ENCODE measurements at regions not wholly inside any gene's neighbourhood (a gene's known extent, or its start where the extent isn't known, plus 50 kb on each side); places are given as distances from the start of the nearest gene placed in this dataset.

DNA sequence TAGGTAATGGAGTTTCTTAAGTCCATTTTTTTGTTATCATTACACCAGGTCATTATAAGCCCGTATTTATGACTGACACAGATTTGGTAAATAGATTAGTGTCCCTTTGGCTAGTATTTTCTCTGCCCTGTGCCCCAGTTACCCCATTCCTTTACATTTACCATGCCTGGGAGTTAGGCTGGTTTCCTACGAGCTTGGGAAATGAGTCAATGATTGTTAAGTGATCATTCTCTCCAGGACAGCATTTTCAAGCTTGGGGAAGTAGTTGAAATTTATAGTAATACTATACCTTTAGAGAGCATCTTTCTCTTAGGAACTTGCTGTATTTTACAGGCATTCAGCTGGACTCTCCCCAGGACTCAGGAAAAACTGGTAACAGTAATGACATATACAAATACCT lies 573.1 kb downstream of the TLE4 start:
- H3K4me1 Mint-ChIP-seq (ENCODE audit: insufficient read depth, unreplicated experiment) = no peaks in the 10 kb centered on the region
- ChIA-PET POLR2A (no interaction called here), CTCF (no interaction called here)
- no TSS peak for BruUV-seq (replicated peaks)
- TF ChIP-seq, protein P1, sequence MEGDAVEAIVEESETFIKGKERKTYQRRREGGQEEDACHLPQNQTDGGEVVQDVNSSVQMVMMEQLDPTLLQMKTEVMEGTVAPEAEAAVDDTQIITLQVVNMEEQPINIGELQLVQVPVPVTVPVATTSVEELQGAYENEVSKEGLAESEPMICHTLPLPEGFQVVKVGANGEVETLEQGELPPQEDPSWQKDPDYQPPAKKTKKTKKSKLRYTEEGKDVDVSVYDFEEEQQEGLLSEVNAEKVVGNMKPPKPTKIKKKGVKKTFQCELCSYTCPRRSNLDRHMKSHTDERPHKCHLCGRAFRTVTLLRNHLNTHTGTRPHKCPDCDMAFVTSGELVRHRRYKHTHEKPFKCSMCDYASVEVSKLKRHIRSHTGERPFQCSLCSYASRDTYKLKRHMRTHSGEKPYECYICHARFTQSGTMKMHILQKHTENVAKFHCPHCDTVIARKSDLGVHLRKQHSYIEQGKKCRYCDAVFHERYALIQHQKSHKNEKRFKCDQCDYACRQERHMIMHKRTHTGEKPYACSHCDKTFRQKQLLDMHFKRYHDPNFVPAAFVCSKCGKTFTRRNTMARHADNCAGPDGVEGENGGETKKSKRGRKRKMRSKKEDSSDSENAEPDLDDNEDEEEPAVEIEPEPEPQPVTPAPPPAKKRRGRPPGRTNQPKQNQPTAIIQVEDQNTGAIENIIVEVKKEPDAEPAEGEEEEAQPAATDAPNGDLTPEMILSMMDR (IDR thresholded peaks at IDR 0.05; ENCODE audit: unreplicated experiment) = no peak
- H3K9me3 Mint-ChIP-seq (ENCODE audit: unreplicated experiment) = peaks cover 7% of the 10 kb centered on the region
- DNase-seq (ENCODE audit: unreplicated experiment) = no peak
- no peak overlapping the region for H3K4me3 Mint-ChIP-seq (ENCODE audit: unreplicated experiment)
- intact Hi-C loops (cut with micrococcal nuclease) = loop anchor here (10.0 kb wide), 1 partner anchor 1010 kb away; no protein-coding TSS in a partner anchor
- no peak overlapping the region for H3K27ac Mint-ChIP-seq (ENCODE audit: low read depth, unreplicated experiment)
- no peaks in the 10 kb centered on the region for H3K27me3 Mint-ChIP-seq (ENCODE audit: insufficient read depth, unreplicated experiment)
- no peaks in the 10 kb centered on the region for H3K36me3 Mint-ChIP-seq (ENCODE audit: insufficient read depth, unreplicated experiment)

DNA sequence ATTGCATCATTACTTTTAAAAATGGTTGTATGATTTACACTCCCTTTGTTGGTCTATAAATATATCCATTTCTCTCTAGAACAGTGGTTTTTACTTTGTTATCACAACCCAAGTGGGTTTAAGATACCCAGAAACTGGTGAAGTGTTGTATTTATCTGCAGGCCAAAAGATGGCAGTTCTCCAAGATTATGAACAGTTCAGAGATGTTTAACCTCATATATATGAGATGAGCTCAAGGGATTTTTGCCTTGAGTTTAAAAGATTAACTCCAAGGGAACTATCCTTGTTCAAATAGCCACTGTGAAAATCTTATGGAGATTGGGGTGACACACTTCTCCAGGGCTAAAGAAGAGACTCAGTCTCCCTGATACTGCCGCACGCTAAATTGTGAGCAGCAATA lies 572.6 kb downstream of the TLE4 start:
- POLR2A ChIA-PET = no interaction called here
- H3K4me1 Mint-ChIP-seq (ENCODE audit: insufficient read depth, unreplicated experiment) = no peaks in the 10 kb centered on the region
- no peak overlapping the region for H3K27ac Mint-ChIP-seq (ENCODE audit: low read depth, unreplicated experiment)
- no peaks in the 10 kb centered on the region for H3K36me3 Mint-ChIP-seq (ENCODE audit: insufficient read depth, unreplicated experiment)
- peaks cover 7% of the 10 kb centered on the region for H3K9me3 Mint-ChIP-seq (ENCODE audit: unreplicated experiment)
- BruUV-seq (replicated peaks) = no TSS peak
- DNase-seq (ENCODE audit: unreplicated experiment) = no peak
- TF ChIP-seq, protein P1 (IDR thresholded peaks at IDR 0.05; ENCODE audit: unreplicated experiment) = no peak
- CTCF ChIA-PET = no interaction called here
- H3K4me3 Mint-ChIP-seq (ENCODE audit: unreplicated experiment) = no peak overlapping the region
- H3K27me3 Mint-ChIP-seq (ENCODE audit: insufficient read depth, unreplicated experiment) = no peaks in the 10 kb centered on the region
- intact Hi-C loops (cut with micrococcal nuclease) = loop anchor here (10.0 kb wide), 1 partner anchor 1010 kb away; no protein-coding TSS in a partner anchor

DNA sequence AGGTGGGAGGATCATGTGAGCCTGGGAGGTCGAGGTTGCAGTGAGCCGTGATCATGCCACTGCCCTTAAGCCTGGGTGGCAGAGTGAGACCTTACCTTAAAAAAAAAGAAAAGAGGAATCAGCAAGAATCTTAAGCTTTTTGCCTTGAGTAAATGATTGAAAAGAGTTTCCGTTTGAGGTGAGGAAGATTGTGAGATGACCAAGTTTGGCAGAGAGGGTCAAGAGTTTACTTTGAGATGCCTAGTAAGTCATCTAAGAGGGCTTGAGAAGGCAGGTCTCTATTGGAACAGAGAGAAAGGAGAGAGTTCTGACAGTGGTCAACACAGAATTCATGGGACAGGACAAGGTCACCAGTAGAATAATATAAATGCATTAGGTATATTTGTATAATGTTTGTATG lies 572.1 kb downstream of the TLE4 start:
- TF ChIP-seq, protein P1 (IDR thresholded peaks at IDR 0.05; ENCODE audit: unreplicated experiment) = no peak
- H3K36me3 Mint-ChIP-seq (ENCODE audit: insufficient read depth, unreplicated experiment) = no peaks in the 10 kb centered on the region
- H3K4me3 Mint-ChIP-seq (ENCODE audit: unreplicated experiment) = no peak overlapping the region
- H3K27me3 Mint-ChIP-seq (ENCODE audit: insufficient read depth, unreplicated experiment) = no peaks in the 10 kb centered on the region
- intact Hi-C loops (cut with micrococcal nuclease) = loop anchor here (10.0 kb wide), 1 partner anchor 1009 kb away; no protein-coding TSS in a partner anchor
- ChIA-PET POLR2A (no interaction called here), CTCF (no interaction called here)
- BruUV-seq (replicated peaks) = no TSS peak
- no peak overlapping the region for H3K27ac Mint-ChIP-seq (ENCODE audit: low read depth, unreplicated experiment)
- peaks cover 7% of the 10 kb centered on the region for H3K9me3 Mint-ChIP-seq (ENCODE audit: unreplicated experiment)
- no peak for DNase-seq (ENCODE audit: unreplicated experiment)
- no peaks in the 10 kb centered on the region for H3K4me1 Mint-ChIP-seq (ENCODE audit: insufficient read depth, unreplicated experiment)

DNA sequence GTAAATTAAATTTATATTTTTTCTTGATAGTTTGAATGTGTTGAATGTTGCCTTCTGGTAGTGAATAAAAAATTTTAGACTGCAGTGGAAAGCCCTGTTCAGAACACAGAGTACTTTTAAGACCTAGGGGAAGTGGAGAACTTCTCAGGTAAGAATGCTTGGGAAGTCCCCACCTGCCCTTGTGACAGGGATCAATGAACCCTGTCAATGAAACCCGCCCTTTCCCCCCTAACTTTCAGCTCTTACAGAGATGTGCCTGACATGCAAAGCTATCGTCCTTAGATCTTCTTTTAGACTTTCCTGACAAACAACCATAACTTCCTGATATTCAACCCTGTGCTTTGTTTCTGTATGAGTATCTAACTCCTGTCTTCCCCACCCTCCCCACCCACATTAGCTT lies 562.7 kb downstream of the TLE4 start:
- no peak for DNase-seq (ENCODE audit: unreplicated experiment)
- POLR2A ChIA-PET = no interaction called here
- BruUV-seq (replicated peaks) = no TSS peak
- H3K27me3 Mint-ChIP-seq (ENCODE audit: insufficient read depth, unreplicated experiment) = no peaks in the 10 kb centered on the region
- H3K27ac Mint-ChIP-seq (ENCODE audit: low read depth, unreplicated experiment) = no peak overlapping the region
- intact Hi-C loops (cut with micrococcal nuclease) = no loop called here
- no peak overlapping the region for H3K4me3 Mint-ChIP-seq (ENCODE audit: unreplicated experiment)
- CTCF ChIA-PET = no interaction called here
- no peaks in the 10 kb centered on the region for H3K9me3 Mint-ChIP-seq (ENCODE audit: unreplicated experiment)
- peaks cover 7% of the 10 kb centered on the region for H3K36me3 Mint-ChIP-seq (ENCODE audit: insufficient read depth, unreplicated experiment)
- TF ChIP-seq, protein P1 (IDR thresholded peaks at IDR 0.05; ENCODE audit: unreplicated experiment) = no peak
- H3K4me1 Mint-ChIP-seq (ENCODE audit: insufficient read depth, unreplicated experiment) = no peaks in the 10 kb centered on the region

Data from MCF 10A (cell line).